Urothelium cell line (cell line): ENCODE measurements at regions not wholly inside any gene's neighbourhood (a gene's known extent, or its start where the extent isn't known, plus 50 kb on each side); places are given as distances from the start of the nearest gene placed in this dataset.

Source experiments
- DNase-seq: peaks from one replicate; pipeline ENCODE4 v3.0.0; 2011; ENCODE audit warnings: low spot score, mixed read lengths
- FAIRE-seq: peaks from 2 replicates; lab custom pipeline; 2011; peaks lifted over from hg19 to GRCh38; lab: Jason Lieb, UNC

DNA sequence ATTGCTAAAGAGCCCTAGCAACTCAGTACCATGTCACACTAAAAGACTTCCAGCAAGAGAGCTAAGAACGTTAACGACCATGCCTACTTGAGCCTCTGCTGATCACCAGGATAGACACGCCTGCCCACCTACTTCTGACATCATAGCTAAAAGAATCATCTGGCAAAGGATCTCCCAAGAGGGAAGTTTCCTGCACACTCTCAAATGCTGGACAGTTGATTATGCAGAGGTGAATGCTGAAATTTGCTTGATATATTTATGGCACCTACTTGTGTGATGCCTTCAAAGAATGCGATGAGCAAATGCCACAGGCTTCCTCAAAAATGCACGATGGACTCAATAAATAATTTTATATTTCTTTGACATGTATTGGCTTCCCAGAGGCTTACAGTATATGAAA lies 113.6 kb downstream of the GALC start:
- FAIRE-seq (no peak), DNase-seq (peak; percentile 30)

DNA sequence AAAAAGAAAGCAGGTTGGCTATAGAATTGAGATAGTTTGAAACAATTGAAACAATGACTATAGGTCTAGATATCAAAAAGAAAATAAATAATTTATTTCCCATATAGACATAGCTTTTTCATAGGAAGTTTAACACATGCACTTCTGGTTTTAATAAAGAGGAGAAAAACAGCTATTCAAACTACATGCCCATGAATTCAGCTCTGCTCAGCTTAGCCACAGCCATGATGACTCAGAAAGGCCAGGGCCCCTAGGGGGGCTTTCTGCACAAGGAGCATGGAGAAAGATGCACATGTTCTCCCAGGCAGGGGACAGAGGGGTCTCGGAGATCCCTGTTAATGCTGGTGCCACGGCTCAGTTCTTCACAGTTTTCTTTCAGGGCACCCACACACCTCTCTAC lies 114.0 kb downstream of the GALC start:
- no peak for DNase-seq
- FAIRE-seq, result no peak

DNA sequence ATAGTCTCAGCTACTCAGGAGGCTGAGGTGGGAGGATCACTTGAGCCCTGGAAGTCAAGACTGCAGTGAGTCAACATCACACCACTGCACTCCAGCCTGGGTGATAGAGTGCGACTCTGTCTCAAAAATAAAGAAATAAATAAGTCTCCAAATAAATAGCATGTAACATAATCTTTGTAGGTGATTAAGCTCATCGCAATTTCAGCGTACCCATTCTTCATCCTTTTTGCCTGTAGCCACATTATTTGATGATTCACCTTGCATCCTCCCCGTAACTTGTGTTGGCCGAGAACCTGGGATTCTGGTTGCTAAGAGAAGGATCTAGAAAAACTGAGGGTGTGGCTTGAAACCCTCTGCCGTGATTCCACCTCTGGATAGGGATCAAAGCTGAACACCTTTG lies 115.1 kb downstream of the GALC start:
- DNase-seq (peak; percentile 71), FAIRE-seq (no peak)

DNA sequence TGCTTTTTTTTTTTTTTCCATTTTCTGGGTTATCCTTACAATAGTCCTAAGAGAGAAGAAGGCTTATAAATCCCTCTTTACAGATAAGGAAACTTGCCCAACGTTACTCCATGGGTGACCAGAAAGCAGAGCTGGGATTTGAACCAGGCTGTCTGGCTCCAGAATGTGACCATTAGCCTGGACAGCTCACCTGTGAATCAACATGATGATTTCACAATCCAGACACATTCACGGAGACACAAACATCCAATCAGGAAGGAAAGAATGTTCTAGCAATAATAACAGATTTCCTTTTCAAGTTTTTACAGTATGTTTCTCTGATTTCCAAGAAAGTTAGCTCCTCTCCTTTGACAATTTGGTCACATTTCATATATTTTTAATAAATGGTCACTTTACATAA lies 118.3 kb downstream of the GALC start:
- no peak for FAIRE-seq
- DNase-seq, result no peak

DNA sequence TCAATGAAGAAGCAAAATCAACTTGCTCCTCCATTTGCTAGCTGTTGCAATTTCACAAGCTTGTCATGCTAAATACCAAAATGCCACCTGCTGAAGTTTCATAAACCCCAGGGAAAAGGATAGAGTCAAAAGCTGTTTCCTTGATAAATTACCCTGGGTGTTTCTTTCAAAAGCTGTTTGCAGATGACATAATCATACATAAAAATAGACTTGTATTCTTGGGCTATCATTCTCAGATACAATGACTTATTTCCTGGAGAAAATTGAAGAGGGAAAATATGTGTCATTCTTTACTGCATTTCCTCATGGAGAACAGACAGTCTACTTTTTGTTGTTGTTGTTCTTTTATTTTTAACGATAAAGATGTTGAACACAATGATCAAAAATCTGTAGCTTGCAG lies 119.2 kb downstream of the GALC start:
- no peak for FAIRE-seq
- DNase-seq, result no peak

DNA sequence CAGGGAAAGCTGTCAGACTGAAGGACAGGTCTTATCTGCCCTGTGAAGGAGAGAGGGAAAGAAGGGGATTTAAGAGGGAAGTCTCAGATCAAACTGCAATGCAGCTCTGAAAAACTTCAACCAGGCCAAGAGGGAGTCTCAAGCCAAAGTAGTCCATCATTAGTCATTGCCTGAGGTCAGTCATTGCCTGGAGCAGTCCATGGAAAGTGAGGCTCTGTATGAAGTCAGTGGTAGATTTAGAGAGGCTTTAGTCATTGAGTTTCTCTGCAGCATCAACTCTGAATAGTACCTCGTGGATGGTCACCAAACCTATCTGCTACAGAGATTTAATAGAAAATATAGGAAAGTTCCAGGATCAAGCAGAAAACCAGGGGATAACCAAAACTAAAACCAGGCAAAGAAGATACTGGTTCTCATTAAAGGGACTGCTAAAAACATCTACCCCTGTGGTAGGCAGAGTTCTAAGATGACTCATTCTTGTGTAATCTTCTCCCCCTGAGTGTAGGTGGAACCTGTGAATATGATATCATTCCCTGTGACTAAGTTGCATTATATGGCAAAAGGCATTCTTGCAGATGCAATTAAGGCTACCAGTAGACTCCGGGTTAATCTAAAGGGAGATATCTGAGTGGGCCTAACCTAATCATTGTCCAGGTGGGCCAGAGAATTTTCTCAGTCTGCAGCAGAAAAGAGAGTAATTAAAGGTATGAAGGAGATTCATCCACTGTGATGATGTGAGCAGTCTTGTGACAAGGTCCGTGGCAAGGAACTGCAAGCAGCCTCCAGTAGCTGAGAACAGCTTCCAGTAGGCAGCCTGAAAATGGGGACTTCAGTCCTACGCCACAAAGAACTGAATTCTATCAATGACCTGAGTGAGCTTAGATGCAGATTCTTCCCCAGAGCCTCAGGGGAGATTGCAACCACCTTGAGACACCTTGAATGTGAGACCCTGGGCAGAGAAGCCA lies 123.1 kb downstream of the GALC start:
- peak; percentile 68 for DNase-seq
- FAIRE-seq, result no peak

DNA sequence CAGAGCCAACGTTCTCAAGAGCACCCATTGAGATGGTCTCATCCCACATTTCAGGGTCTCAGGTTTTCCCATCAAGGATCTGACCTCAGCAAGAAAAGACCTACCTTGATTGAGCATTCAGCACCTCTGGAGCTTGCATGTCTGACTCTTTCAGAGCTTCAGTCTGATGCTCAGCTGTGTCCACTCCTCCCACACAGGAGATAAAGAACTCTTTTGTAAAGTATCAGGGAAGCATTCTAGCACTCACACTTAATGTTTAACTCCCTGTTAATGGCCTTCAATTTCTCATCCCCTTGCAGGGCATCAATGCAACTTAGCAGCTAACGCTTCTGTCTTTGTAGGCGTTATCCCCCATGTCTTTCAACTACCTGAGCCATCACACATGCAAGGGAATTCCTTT lies 124.1 kb downstream of the GALC start:
- DNase-seq, result no peak
- no peak for FAIRE-seq

DNA sequence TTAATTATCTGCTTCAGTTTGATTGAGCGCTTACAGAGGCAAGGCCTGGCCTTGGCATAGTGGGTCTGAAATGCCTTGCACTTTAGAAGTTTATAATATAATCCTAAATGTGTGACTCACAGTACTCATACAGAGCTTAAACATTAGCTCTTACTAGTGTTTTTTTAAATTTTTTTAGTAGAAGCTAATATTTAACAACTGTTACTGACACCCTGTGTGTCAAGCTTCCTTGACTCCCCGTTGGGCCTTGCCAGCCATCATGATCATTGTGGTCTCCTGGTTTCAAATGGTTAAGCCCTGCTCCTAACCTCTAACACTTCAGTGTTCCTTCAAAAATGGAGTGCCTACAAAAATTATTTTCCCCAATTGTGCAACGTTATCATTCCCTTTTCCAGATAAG lies 126.9 kb downstream of the GALC start:
- no peak for FAIRE-seq
- no peak for DNase-seq

DNA sequence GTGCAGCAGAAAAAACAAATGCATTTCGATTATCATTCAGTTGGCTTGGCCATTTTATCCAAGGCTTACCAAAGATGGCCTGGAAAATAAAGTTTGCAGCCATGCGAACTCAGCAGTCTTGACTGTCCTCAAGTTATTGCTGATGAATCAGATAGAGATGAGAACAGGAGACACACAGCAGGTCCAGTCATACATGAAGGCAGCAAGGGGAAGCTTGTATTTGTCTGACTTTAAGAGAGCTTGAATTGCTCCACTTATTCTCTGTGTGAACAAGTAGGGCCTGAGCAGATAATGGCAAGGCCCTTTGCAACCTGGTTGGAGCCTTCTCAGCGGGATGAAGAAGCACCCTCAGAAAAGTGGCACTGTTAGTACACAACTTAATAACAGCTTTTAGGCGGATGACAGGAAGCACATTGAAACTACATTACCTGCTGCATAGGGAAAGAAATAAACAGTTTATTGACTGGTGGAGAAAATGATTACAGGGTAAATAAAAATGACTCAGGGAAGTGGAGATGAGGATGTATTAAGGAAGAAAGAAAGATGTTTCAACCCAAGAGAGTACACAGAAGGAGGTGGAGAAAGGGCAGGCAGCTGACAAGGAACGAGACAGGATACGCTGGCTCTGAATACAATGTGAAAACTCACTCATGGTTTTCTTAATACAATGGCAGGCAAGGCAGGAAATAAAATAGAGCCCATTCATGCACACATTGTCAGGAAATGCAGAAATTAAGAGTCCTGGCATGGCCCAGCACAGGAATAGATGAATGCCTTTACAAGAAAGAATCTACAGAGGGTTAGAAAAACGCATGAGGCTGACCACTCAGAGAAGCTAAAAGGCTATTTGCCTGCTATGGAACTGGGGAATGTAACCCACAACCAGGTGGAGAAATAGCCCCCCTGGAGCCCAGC lies 128.4 kb downstream of the GALC start:
- no peak for FAIRE-seq
- no peak for DNase-seq

DNA sequence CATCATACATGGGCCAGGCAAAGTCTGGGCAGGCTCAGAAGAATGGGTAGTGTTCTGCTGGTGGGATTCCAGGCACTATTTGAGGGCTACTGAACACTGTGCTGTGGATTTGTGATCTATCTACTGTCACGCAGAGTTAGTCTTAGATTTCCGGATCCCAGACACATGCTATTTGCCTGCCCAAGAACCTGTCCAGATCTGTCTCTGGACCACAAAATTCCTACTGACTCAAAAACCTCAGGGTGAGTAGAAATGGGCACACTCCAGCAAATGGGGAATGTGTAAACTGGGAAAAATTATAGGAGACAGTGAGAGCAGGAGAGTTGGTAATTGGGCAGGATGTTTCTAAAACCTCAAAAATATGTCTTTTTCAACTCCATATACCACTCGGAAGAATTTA lies 129.9 kb downstream of the GALC start:
- no peak for DNase-seq
- FAIRE-seq, result no peak

DNA sequence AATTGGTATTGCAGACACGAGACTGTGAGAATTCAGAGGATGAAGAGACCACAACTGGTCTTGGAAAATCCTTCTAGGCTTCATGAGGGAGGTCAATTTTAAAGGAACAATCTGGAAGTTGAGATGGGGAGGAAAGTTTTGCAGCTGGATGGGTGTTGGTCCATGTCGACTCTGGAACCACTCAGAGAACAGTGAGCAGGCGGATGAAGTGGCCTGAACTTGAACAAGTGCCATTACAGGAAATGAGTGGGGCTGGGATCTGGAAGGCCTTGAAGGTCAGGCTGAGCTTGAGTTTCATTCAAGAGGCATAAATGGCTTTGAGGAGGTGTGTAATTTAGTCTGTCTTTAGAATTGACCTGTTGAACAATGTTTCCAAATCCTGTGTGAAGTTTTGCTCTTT lies 140.9 kb downstream of the GALC start:
- DNase-seq (no peak), FAIRE-seq (no peak)

DNA sequence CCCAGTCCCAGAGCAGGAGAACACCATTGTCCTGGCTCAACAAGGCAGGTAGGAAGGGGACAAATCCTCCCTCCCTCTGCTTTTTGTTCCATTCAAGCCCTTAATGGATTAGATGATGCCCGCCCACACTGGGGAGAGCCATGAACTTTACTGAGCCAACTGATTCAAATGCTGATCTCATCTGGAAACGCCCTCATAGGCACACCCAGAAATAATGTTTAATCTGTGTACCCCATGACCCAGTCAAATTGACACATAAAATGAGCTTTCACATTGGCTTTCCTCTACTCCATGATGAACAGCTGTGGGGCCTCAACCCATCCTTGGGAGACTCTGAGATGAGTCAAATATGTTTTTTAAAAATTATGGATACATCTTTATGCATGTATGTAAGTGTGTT lies 141.8 kb downstream of the GALC start:
- FAIRE-seq (no peak), DNase-seq (no peak)

DNA sequence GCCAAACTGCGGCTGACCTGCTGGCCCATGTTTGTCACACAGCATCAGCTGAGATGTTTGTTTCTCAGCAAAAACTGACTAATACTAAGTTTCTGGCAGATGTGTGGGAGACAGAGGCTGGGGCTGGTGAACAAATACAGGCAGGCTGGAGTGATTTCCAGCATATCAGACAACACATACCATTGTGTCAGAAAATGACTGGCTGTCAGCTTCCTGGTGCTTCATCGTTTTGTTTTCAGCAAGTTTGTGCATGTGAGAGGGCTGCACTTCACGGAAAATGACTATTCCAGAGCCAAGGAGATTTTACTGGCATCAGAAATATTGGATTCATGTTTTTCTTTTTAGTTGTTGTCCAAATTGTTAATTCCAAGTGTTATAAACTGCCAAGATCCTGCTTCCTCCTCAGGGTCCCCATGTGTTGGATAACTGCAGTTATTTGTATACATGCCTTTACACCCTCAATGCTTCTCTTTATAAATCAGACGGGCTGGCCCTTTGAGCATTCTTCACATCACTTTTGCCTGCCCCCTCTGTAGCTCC lies 145.7 kb downstream of the GALC start:
- no peak for DNase-seq
- FAIRE-seq, result no peak

DNA sequence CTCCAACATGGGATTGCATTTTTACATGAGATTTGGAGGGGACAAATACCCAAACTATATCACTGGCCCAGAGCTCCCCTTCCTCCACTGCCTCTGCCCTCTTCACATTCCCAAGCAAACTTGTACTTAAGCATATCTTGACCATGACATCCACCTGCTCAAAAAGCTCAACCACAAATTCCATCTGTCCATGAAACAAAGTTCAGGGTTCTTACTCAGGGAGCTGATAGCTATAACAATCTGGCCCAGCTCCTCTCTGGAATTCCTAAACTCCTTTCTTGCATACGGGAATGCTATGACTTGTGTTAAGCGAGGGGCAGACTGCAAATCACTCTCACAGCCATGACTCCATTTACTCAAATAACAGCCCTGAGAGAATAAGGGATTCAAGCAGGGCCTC lies 152.1 kb downstream of the GALC start:
- FAIRE-seq (no peak), DNase-seq (no peak)

DNA sequence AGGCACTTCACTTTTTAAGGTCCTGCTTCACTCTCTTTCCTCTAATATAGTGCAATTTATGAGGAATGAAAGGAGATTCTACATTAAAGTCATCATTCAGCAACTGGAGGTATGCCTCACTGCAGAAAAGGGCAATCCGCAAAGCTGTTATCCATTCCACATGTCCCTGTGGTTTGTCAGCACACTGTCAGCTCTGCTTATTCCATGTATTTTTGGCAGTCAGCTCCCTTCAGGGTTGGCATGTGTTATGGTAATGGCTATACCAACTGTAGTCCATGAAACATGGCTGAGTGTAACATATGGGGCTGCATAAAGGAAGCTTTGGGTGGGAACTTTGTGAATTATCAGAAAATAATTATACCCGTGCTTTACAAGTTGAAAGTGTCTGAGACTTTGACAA lies 154.1 kb downstream of the GALC start:
- no peak for FAIRE-seq

DNA sequence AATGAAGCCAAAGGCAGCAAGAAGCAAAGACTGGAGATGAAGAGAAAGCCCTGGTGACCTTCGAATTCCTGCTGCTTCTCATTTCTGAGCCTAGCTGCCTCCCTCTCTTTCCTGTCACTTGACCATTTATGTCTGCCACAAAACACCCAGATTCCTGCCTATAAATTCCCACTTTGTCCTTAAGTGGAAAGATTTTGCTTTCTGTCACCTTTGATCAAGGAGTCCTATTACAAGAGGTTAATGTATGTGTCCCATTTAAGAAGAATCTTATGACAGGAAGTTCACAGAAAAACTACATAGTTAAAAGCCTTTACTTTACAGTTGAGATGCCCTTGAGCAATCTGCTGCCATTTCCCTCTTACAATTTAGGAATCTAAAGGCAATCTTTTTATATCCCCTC lies 155.7 kb downstream of the GALC start:
- no peak for DNase-seq
- FAIRE-seq, result no peak

More for the DNA sequence above, 154.1 kb downstream of the GALC start:
- no peak for DNase-seq

DNA sequence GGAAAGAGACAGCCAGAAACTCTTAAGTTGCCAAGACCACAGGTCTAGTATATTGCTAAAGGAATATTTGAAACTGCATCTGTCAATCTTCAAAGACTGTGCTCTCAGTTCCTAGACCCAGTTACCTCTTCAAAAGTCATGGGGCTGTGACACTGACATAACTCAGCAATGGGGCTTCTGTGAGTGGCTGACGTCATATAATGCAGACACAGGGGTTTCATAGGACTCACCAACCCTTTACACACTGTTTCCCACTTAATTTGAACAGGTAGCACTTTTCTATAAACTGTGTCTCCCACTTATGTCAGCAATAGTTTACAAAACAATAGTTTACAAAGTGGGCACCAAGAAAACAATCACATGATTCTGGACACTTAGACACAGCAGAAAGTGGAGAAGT lies 158.4 kb downstream of the GALC start:
- FAIRE-seq, result no peak
- no peak for DNase-seq

DNA sequence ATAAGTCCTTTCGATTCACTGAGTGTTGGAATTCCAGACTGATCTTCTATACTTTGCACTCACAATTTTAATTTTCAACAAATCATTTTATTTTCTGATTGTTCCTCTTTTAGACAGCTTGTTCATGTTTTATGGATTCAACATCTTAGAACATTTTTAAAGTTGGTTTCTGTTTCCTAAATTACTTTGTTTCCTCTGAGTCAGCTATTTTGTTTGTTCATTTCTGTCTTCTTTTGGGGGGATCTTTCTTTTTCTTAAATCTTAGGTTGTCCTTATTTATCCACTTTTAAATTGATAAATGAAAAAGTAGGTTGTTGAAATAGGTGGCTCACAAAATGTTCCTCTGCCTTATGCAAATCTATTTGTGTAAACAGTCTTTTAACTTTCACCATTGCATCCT lies 160.0 kb downstream of the GALC start:
- FAIRE-seq (no peak), DNase-seq (no peak)

DNA sequence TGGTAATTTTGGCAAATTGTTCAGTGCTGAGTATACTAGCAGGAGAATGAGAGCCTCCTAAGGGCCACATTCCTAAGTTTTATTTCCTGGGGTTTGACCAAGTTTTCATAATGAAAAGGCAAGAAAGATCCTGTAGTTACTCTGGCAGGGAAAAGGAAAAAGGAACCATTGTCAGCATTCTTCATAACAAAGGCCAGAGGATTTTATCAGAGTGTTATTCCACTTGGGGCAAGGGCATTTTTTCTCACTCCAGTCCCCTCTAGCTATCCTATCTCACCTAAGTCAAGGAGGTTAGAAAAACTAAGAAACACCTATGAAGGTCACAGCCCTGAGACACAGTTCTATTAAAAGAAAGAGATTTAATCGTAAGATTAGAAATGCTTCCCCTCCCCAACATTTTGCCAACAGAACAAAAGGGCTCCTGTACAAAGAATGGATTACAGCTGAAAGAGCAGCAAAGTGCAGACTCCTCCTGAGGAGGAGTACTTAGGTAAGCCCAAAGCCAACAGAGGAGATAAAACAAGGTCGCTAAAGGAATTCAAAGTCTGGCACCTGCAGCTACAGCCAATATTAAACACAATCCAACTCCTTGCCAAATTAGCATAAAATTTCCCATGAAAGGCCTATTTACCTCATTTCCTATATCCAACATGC lies 162.4 kb downstream of the GALC start:
- FAIRE-seq, result no peak
- no peak for DNase-seq

DNA sequence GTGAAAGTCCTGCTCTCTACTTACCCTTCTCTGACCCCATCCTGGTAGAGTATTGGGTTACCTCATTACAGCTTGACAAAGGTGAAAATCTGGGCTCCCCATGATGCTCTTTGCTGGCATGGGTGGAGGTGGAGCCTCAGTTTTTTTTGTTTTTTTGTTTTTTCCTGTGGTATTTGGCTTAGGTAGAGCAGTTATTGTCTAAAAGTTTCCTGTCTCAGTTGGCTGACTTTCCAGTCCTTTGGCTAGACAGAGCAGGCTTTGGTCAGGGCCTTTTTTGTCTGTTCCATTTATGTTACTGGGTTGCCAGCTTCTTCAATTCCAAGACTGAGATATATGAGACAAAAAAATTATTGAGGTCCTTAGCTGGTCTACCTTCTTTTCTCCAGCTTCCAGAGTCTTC lies 163.4 kb downstream of the GALC start:
- FAIRE-seq, result no peak

DNA sequence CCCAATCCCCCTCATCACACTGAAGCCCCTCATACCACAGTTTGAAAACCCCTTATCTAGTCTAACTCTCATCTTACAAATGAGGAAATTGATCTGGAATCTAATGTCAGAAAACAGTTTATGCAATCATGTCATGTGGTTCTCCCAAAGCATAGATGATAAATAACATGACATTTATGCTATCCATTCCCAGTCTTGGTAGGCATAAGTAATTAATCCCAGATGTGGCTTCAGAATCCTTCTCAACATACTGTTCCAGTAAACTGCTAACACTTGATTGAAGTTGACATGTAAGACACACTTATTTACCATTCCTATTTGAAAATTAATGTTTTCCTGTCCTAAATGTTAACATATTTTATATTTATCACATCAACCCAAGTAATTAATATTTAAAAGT lies 168.7 kb downstream of the GALC start:
- no peak for DNase-seq
- FAIRE-seq, result no peak

More for the DNA sequence above, 163.4 kb downstream of the GALC start:
- DNase-seq, result no peak
